ENCODE measurements at regions not wholly inside any gene's neighbourhood (a gene's known extent, or its start where the extent isn't known, plus 50 kb on each side); places are given as distances from the start of the nearest gene placed in this dataset.
"Not testable (repeated sequence)": the region's sequence is repeated elsewhere in the genome, so short reads cannot be mapped to it uniquely, and the experiment has no call there.

- intact Hi-C loops (cut with DNase I) = no loop called here
- Histone ChIP-seq H3K9me3 (no peaks in the 10 kb centered on the region), H3K4me1 (no peaks in the 10 kb centered on the region), H3K27me3 (no peaks in the 10 kb centered on the region), H3K27ac (no peak overlapping the region), H3K36me3 (no peaks in the 10 kb centered on the region), H3K4me3 (no peak overlapping the region)
- no peak for TF ChIP-seq CTCF (IDR thresholded peaks at IDR 0.05)
- no peak for DNase-seq (ENCODE audit: low spot score in 2 of 2)
Observed at GRCh38 chr4:45215976-45216542, 489.7 kb upstream of the GNPDA2 start.

- H3K9me3 ChIP-seq; H3K4me3 ChIP-seq; H3K4me1 ChIP-seq; H3K36me3 ChIP-seq; H3K27me3 ChIP-seq; H3K27ac ChIP-seq; DNase-seq (ENCODE audit: low spot score in 2 of 2); intact Hi-C loops (cut with DNase I): not testable (repeated sequence)
Observed at GRCh38 chr4:45208476-45208875, 482.1 kb upstream of the GNPDA2 start.

GRCh38 chr4:45207864-45208331 lies 481.5 kb upstream of the GNPDA2 start:
- intact Hi-C loops (cut with DNase I); H3K4me3 ChIP-seq; DNase-seq (ENCODE audit: low spot score in 2 of 2); H3K4me1 ChIP-seq; H3K27ac ChIP-seq; H3K9me3 ChIP-seq; H3K36me3 ChIP-seq; H3K27me3 ChIP-seq: not testable (repeated sequence)

- H3K4me3 ChIP-seq; H3K4me1 ChIP-seq; DNase-seq (ENCODE audit: low spot score in 2 of 2); intact Hi-C loops (cut with DNase I); H3K36me3 ChIP-seq; H3K9me3 ChIP-seq; H3K27ac ChIP-seq; H3K27me3 ChIP-seq: not testable (repeated sequence)
Observed at GRCh38 chr4:45207241-45207863, 481.0 kb upstream of the GNPDA2 start.

- no peak for TF ChIP-seq CTCF (IDR thresholded peaks at IDR 0.05)
- intact Hi-C loops (cut with DNase I) = no loop called here
- H3K4me1 ChIP-seq = no peaks in the 10 kb centered on the region
Observed at GRCh38 chr4:45199736-45200135, 473.4 kb upstream of the GNPDA2 start.

GRCh38 chr4:45188501-45188900 lies 462.1 kb upstream of the GNPDA2 start:
- no peaks in the 10 kb centered on the region for H3K36me3 ChIP-seq
- H3K27me3 ChIP-seq = no peaks in the 10 kb centered on the region
- no peak for DNase-seq (ENCODE audit: low spot score in 2 of 2)
- no peak for TF ChIP-seq CTCF (IDR thresholded peaks at IDR 0.05)
- no peaks in the 10 kb centered on the region for H3K9me3 ChIP-seq
- intact Hi-C loops (cut with DNase I) = no loop called here
- H3K4me1 ChIP-seq = peaks cover 0 to 4% of the 10 kb centered on the region in 2 donors
- H3K4me3 ChIP-seq = no peak overlapping the region
- H3K27ac ChIP-seq = no peak overlapping the region

More at GRCh38 chr4:45199736-45200135, 473.4 kb upstream of the GNPDA2 start:
- DNase-seq (ENCODE audit: low spot score in 2 of 2) = no peak
- Histone ChIP-seq H3K9me3 (no peaks in the 10 kb centered on the region), H3K36me3 (no peaks in the 10 kb centered on the region), H3K4me3 (no peak overlapping the region), H3K27me3 (no peaks in the 10 kb centered on the region), H3K27ac (no peak overlapping the region)

- Histone ChIP-seq H3K4me1 (peaks cover 0 to 4% of the 10 kb centered on the region in 2 donors), H3K27ac (no peak overlapping the region), H3K27me3 (no peaks in the 10 kb centered on the region), H3K36me3 (no peaks in the 10 kb centered on the region), H3K4me3 (no peak overlapping the region), H3K9me3 (no peaks in the 10 kb centered on the region)
- intact Hi-C loops (cut with DNase I) = no loop called here
- no peak for TF ChIP-seq CTCF (IDR thresholded peaks at IDR 0.05)
- DNase-seq (ENCODE audit: low spot score in 2 of 2) = no peak
Observed at GRCh38 chr4:45186249-45186648, 459.9 kb upstream of the GNPDA2 start.

All from ascending aorta (tissue), 2 donors.